8988T (cell line): ENCODE measurements at regions not wholly inside any gene's neighbourhood (a gene's known extent, or its start where the extent isn't known, plus 50 kb on each side); places are given as distances from the start of the nearest gene placed in this dataset.
"Not testable (repeated sequence)": the region's sequence is repeated elsewhere in the genome, so short reads cannot be mapped to it uniquely, and the experiment has no call there.

Experiments
- DNase-seq: peaks from one replicate; pipeline ENCODE4 v3.0.0; 2011

DNA sequence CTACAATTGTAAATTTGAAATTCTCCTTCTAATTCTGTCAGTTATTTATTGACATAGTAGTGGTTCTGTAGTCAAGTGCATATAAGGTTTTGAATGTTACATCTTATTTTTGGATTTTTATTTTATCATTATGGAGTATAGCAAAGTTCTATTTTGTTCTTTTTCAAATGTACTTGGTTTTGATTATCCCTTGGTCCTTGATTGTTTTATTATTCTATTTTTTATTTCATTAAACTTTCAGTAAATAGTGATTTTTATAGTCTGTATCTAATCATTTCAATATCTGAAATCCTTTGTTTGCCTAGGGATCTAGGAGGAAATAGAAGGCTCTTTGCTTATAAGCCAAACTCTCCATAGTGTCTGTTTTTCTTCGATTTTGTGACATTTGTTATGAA, 87.8 kb downstream of the HFE start:
- DNase-seq = no peak

DNA sequence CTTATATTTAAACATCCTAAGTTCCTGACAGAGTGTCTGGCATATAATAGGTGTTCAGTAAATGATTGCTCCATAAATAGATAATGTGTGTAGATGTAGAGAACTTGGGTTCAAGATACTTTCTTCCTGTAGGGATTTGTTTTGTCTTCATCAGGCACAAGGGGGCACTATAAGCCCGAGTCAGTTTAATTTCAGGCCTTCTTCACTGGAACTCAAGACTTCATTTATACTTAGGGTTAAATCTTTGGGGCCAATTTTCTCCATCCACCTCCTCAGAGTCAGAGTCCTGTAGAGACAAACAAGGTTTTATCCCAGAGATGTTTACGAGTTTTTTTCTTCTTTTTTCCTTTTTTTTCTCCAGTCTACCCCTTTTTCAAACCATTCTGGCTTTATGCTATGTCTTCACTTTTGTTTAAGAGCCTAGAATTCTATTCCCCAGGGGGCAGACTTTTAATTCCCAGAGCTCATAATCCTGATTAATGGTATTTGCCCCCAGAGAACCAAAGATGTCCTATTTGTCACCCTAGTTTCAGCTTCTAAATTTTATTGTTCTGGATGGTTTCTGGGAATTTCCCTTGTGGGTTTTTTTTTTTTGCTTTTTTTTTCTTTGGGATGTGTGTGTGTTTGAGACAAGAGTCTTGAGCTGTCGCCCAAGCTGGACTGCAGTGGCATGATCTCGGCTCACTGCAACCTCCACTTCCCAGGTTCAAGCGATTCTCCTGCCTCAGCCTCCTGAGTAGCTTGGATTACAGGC, 88.4 kb downstream of the HFE start:
- DNase-seq = peak; percentile 33

DNA sequence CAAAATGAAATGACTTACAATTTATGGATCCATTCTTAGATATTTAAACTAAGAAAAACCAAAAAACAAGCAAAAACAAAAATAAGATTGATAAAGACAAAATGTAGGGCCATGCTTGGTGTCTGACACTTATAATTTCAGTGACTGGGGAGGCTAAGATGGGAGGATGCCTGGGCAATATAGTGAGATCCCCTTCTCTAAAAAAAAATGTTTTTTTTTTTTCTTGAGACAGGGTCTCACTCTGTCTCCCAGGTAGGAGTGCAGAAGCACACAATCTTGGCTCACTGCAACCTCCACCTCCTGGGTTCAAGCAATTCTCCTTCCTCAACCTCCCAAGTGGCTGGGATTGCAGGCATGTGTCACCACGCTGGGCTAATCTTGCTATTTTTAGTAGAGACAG, 92.4 kb downstream of the HFE start:
- no peak for DNase-seq

DNA sequence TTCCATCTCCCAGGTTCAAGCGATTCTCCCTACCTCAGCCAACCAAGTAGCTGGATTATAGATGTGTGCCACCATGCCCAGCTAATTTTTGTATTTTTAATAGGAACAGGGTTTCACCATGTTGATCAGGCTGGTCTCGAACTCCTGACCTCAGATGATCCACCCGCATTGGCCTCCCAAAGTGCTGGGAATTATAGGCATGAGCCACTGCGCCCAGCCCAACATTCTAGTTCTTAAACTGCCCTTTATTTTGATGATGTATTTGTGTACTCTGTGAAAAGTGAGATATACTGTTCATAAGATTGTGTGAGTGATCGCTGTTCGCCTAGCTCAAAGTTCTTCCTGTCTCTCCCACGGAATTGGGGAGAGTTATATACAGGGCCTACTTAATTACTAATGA, 93.1 kb downstream of the HFE start:
- no peak for DNase-seq

DNA sequence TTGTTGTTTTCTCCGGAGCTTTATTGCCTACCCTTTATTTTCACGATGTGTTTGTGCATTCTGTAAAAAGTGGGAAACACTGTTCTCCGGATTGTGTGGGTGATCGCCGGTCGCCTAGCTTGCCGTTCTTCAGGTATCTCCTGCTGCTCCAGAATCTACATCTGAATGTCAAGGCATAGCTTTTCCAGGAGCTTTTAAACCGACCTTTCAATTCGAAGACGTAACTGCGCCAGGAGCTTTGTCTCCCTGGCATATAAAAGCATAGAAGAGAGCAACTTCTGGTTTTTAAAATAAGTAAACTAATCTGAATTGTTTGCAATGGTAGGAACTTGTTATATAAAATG, 96.0 kb downstream of the HFE start:
- DNase-seq = no peak

DNA sequence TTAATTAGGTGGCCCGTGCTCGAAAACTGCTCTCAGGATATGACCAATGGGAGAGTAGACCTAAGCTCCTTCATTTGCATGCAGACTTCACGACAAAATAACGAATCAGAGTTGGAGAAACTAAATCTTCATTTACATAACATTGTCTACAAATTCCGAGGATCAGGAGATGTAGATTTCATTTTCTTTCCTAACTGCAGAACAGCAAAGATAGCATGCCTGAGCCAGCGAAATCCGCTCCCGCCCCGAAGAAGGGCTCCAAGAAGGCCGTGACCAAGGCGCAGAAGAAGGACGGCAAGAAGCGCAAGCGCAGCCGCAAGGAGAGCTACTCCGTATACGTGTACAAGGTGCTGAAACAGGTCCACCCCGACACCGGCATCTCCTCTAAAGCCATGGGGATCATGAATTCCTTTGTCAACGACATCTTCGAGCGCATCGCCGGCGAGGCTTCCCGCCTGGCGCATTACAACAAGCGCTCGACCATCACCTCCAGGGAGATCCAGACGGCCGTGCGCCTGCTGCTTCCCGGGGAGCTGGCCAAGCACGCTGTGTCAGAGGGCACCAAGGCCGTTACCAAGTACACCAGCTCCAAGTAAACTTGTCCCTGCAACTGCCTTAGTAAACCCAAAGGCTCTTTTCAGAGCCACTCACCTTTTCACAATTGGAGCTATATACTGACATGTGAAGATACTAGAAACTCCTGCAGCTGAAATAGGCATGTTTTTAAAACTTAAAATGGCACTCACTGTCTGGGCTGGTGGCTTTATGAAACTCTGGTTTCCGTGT, 96.5 kb downstream of the HFE start:
- DNase-seq = no peak

DNA sequence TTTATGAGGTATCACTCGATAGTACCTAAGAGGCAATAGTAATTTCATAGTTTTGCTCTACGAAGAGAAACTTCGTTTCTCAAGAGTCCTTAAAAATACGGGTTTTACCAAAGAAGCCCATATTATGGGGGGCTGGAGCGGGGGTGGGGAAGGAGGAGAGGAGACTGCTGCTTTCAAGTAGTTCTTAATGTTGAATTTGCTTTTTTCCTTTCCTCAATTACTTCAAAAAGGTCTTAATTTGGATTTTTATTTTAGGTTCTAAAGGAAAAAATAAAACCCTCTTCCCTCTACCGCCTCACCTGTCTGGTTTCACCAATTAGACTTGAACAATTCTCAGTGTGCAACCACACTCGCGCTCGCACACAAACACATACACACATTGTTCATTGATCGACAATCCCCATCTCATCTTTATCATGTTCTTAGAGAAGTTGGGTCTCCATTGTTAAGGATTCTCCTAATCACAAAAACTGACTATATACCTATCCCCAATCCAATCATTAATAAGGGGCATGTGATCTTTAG, 97.2 kb downstream of the HFE start:
- DNase-seq = no peak

DNA sequence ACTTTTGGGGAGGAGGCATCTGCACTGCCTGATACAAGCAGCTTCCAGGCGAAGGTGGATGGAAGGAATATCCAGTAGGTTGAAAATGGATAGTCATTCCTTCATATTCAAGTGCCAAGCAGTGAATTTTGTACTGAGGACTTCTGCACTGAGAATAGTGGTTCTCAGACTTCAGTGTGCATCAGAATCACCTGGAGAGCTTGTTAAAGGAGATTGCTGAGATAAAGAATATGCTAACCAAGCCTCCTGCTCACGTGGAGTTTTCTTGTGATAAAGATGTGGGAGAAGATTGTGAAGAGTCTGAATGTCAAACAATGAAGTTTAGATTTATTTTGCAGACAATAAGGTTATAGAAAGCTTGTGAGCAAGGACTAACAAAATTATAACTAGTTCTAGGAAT, 97.8 kb downstream of the HFE start:
- no peak for DNase-seq

DNA sequence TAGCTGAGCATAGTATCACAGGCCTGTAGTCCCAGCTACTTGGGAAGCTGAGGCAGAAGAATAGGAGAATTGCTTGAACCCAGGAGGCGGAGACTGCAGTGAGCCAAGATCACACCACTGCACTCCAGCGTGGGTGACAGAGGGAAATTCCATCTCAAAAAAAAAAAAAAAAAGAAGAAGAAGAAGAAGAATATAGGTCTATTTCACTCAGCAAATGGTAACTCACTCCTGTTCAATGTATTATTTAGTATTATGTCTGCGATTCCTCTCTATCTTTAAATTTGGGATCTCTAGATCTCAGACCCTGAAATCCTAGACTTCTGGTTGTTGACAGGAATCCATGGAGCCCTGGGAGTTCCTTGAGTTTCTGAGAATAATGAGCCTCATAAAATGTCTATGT, 98.6 kb downstream of the HFE start:
- DNase-seq = no peak

DNA sequence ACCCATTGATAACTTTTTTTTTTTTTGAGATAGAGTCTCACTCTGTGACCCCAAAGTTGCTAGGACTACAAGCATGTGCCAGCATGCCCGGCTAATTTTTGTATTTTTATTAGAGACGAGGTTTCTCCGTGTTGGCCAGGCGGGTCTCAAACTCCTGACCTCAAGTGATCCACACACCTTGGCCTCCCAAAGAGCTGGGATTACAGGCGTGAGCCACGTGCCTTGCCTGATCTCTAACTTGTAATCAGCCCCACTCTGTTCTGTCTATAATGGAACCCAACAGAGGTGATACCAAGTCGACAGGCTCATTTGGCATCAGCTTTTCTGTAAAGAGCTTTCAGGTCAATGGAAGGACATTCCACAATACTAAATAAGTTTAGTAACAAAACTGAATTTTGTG, 99.4 kb downstream of the HFE start:
- no peak for DNase-seq

DNA sequence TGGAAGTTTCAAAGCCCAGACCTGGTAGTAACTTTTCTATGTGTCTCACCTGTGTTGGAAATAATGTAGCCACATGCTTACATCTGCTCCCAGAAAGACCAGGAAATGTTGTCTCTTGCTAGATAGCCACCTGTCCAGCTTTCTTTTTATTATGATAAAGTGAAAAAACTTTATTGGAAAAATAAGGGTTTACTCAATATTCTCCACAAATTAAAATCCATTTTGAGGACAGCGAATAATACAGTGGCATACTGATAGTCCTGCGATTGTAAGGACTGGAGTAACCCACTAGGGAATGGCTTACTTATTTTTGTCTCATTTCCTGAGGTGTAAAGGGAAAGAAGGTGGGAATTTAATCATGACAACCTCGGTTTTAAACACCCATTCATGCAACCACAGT, 100.1 kb downstream of the HFE start:
- DNase-seq = no peak

DNA sequence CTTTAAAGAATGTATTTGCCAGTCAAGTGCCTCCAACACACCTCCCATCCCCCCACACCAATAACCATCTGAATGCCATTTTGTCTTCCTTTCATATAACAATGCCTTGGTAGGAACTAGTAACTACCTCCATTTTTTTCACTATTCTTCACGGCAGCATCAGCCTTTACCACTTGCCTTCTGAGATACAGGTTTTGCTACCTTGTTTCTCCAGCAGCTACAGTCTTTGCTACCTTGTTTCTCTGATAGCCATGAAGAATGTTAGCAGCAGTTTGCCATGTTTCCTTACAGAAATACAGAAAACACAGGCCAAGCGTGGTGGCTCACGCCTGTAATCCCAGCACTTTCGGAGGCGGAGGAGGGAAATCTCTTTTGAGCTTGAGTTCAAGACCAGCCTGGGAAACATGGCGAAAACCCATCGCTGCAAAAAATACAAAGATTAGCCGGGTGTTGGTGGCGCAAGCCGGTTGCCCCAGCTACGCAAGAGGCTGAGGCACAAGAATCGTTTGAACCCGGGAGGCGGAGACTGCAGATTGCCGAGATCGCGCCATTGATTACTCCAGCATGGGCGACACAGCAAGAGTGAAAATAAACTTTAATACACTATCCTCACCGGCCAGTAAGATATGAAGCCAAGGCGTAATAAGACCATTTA, 100.9 kb downstream of the HFE start:
- DNase-seq = no peak

DNA sequence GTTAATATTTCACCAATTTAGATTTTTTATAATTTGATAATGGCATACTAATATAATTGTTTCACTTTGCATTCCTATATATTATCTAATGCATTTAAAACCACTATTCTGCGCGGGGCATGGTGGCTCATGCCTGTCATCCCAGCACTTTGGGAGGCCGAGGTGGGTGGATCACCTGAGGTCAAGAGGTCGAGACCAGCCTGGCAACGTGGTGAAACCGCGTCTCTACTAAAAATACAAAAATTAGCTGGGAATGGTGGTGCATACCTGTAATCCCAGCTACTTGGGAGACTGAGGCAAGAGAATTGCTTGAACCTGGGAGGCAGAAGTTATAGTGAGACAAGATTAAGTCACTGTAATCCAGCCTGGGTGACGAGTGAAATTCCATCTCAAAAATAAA, 104.3 kb downstream of the HFE start:
- DNase-seq = not testable (repeated sequence)

DNA sequence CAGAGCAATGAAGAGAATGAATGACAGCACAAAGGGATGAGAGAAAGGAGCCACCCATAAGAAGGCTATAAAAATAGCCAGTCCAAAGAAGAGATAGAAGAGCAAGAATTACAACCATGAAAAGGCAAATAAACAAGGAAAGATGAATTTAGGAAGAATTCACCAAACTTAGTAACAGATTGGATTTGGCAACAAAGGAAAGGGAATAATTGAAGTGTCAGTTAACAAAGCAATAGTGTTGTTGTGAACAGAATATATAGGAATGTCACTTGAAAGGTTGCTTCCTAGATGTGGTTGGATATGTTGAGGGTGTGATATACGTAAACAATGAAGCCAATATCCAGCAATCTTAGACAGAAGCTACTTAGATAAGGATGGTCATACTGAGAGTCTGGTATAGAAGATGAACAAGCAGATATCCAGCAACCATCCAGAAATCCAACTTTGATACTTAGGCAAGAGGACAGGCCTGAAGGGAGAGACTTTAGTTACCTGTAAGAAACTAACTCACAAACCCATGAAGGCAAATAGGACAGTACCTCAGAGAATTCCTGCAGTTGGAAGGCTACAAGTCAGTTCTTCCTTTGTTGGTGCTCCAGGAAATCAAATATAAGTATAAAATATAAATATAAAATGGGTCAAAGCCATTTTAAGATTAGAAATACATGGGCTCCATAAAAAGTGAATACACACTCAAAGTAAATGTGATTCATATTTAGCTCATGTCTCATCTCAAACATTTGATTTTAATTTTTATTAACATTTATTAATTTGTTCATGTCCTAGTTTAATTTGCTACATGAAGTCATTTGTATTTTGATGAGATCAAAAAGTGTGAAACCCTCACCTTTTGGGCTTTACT, 106.5 kb downstream of the HFE start:
- no peak for DNase-seq

DNA sequence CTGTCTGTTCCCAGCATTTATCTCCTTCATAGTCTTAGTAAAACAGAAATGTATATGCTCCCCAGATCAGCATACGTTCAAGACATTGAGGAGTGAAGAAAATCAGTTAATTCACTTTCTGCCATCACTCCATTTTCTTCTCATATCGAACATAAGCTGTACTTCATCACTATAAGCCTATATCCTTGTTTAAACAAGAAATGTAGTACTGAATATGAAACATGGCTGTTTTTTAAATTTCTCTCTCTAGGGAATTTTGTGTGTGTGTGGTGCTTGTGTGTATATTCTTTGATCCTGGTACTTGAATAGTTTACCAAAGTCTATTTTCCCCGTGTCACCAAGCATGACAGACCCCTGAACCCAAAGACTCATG, 107.1 kb downstream of the HFE start:
- DNase-seq = no peak

DNA sequence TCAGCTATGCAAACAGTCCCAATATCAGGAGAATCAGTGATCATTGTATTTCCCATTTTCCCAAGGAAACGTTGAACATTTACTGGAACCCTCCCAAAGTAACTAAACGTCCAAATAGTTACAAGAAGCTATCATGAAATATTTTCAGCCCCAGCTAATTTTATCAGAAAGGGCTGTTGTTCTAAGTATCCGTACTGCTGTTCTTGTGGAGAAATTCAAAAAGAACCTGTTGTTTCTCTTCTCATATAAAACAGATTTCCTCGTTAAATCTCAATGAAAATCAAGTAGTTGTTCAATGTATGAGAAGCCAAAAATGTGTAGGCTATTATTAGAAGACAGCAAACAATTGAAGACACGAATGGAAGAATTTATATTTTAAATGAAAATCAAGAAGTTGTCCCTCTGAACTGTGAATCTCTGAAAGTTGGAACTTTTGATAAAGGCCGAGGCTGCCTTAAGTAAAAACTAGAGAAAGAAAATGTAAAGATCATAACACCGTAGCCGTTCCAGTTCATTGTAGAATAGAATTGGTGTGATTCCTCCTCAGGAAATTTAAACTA, 107.7 kb downstream of the HFE start:
- no peak for DNase-seq

DNA sequence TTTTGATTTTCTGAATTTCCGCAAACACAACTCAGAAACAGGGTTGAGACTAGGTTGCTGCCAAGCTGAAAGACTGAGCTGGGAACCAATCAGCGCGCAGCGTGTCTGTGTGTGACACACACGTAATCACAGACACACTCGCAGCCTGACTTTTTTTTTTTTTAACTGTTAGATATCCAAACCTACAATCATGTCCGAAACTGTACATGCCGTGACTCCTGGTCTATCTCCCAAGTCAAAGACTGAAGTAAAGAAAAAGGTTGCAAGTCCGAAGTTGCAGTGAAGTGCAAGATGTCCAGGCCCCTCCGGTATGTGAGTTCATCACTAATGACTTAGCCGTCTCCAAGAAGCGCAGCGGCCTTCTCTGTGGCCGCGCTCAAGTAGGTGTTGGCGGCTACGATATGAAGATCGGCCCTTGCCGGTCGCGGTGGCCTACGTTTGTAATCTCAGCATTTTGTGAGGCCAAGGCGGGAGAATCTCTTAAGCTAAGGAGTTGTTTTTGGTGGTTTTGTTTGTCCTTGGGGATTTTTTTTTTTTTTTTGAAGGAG, 108.2 kb downstream of the HFE start:
- no peak for DNase-seq

DNA sequence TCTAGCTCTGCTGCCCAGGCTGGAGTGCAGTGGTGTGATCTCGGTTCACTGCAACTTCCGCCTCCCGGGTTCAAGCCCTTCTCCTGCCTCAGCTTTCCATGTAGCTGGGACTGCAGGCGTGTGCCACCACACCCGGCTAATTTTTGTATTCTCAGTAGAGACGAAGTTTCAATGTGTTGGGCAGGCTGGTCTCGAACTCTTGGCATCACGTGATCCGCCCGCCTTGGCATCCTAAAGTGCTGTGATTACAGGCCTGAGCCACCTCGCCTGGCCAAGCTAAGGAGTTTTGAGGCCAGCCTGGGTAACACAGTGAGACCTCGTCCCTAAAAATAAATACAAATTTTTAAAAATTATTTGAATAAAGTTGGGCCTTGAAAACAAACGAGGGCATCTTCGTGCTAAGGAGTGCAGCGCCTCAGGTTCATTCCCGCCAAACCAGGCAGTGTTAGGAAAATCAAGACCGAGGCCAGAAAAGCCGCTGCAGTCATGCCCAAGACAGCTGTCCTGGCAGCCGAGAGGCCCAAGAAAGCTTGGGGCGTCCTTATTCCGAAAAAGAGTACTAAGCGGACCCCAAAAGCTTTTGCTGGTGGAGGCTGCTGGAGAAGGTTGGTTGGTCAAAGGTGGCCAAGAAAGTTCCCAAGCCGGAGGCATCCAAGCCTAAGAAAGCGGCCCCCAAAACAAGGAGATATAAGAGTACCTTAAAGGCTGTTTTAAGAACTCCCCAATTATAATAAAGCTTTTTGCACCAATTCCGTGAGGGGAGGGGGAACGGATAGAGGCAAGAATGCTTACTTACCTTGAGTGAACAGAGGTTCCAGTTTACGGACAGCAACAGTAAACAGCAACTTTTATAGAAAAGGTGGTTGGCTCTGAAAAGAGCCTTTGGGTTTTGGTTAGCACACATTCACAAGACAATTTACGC, 109.0 kb downstream of the HFE start:
- no peak for DNase-seq

DNA sequence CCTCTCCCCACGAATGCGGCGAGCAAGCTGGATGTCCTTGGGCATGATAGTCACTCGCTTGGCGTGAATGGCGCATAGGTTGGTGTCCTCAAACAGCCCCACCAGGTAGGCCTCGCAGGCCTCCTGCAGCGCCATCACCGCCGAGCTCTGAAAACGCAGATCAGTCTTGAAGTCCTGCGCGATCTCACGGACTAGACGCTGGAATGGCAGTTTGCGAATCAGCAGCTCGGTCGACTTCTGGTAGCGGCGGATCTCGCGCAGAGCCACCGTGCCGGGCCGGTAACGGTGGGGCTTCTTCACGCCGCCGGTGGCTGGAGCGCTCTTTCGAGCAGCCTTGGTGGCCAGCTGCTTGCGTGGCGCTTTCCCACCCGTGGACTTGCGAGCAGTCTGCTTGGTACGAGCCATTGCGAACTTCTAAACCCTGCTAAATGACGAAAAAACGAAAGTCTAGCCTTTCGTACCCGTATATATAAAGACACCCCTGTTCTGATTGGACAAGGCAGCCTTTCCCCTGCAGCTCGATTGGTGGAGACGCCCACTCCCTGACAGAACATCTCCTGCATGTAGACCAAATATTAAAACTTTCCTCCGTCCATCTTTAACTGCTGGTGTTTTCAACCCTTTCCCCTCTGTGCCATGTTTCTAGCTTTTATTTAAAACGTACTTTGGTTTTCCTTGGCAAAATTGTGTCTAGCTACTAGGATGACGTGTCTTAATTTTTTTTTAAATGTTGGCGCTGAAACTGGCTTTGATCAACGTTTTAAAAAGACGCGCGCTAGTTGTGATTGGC, 109.8 kb downstream of the HFE start:
- DNase-seq = no peak

DNA sequence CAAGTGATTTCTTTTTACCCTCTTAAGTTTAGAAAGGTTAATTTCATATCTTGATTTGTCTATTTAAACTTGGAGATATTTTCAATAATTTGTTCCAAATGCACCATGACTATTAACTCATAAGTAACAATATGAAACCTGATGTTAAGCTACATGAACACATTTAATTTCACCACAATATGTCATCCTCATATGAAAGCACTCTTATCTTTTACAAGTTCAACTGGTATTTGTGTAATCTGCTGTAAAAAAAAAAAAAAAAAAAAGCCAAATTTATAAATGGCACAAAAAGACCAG, 110.4 kb downstream of the HFE start:
- no peak for DNase-seq
